Coronary artery (tissue), 2 donors: ENCODE measurements at regions not wholly inside any gene's neighbourhood (a gene's known extent, or its start where the extent isn't known, plus 50 kb on each side); places are given as distances from the start of the nearest gene placed in this dataset.
"Not testable (repeated sequence)": the region's sequence is repeated elsewhere in the genome, so short reads cannot be mapped to it uniquely, and the experiment has no call there.

ENCODE experiments used
- DNase-seq: peaks from one replicate; pipeline ENCODE4 v3.0.0-alpha.2; 2017; ENCODE audit warnings: low spot score
- H3K27ac ChIP-seq, 2 donors: fragments of 200-600 bp; sonication (generic); one replicate each; pipeline ENCODE4 v1.5.1; 2016 to 2019
- H3K4me3 ChIP-seq: fragments of 200-600 bp; sonication (generic); 2 replicates; pipeline ENCODE4 v1.5.1; 2016; ENCODE audit warnings: mild to moderate bottlenecking, moderate library complexity
- CTCF ChIP-seq: fragments of 200-600 bp; sonication (generic); IDR thresholded peaks from one replicate; pipeline ENCODE4 v1.5.1; 2019; ENCODE audit warnings: antibody characterized with exemption

- TF ChIP-seq CTCF, result no peak
- H3K4me3 ChIP-seq, result no peak overlapping the region
- no peak for DNase-seq
- H3K27ac ChIP-seq, result no peak overlapping the region
Measured at GRCh38 chr6:166704171-166704570, 77.1 kb upstream of the RPS6KA2 start.

GRCh38 chr6:166703149-166703710, 76.2 kb upstream of the RPS6KA2 start:
- no peak overlapping the region for H3K4me3 ChIP-seq
- H3K27ac ChIP-seq, result no peak overlapping the region
- DNase-seq, result no peak
- no peak for TF ChIP-seq CTCF

GRCh38 chr6:166701424-166701823, 74.4 kb upstream of the RPS6KA2 start:
- not testable (repeated sequence) for DNase-seq, H3K4me3 ChIP-seq, H3K27ac ChIP-seq

- DNase-seq, H3K27ac ChIP-seq: not testable (repeated sequence)
Measured at GRCh38 chr6:166700871-166701270, 73.8 kb upstream of the RPS6KA2 start.

GRCh38 chr6:166697113-166697512, 70.1 kb upstream of the RPS6KA2 start:
- TF ChIP-seq CTCF, result no peak
- DNase-seq, result no peak
- H3K27ac ChIP-seq, result no peak overlapping the region
- no peak overlapping the region for H3K4me3 ChIP-seq

More at GRCh38 chr6:166700871-166701270, 73.8 kb upstream of the RPS6KA2 start:
- H3K4me3 ChIP-seq, result not testable (repeated sequence)

- TF ChIP-seq CTCF, result no peak
- no peak for DNase-seq
- H3K27ac ChIP-seq, result no peak overlapping the region
- no peak overlapping the region for H3K4me3 ChIP-seq
Measured at GRCh38 chr6:166693880-166694279, 66.8 kb upstream of the RPS6KA2 start.

- no peak for DNase-seq
- Histone ChIP-seq H3K27ac (no peak overlapping the region), H3K4me3 (no peak overlapping the region)
- TF ChIP-seq CTCF, result no peak
Measured at GRCh38 chr6:166692723-166693302, 65.8 kb upstream of the RPS6KA2 start.

- H3K4me3 ChIP-seq, result no peak overlapping the region
- no peak for TF ChIP-seq CTCF
- DNase-seq, result no peak
- no peak overlapping the region for H3K27ac ChIP-seq
Measured at GRCh38 chr6:166691746-166692145, 64.7 kb upstream of the RPS6KA2 start.
